Stimulated activated CD8-positive, alpha-beta memory T cell treated with anti-CD3 and anti-CD28 coated beads, Interleukin-4, amount 100 ng/mL, for 48 hours (primary cell): ENCODE measurements at regions not wholly inside any gene's neighbourhood (a gene's known extent, or its start where the extent isn't known, plus 50 kb on each side); places are given as distances from the start of the nearest gene placed in this dataset.

ENCODE experiments used
- DNase-seq: peaks from one replicate; pipeline ENCODE4 v3.0.0-alpha.2; 2020

DNA sequence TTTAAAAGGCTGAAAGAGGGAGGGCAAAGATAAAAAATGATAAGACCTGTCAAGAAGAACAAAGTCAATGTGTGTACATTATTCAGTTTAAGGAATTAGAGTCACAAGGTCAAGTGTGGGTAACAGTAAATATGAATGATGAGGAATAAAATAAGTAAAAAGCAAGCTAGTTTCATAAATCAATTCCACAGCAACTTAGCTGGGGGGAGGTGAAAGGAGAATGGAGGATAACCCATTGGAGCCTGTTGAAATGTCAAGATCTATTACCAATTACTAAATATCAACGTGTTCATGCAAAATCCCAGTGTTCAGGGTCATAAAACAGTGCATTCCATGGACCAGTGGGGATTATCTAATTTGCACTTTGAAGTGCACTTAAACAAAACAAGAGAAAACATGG is 242.9 kb downstream of the TBX18 start:
- DNase-seq = no peak

DNA sequence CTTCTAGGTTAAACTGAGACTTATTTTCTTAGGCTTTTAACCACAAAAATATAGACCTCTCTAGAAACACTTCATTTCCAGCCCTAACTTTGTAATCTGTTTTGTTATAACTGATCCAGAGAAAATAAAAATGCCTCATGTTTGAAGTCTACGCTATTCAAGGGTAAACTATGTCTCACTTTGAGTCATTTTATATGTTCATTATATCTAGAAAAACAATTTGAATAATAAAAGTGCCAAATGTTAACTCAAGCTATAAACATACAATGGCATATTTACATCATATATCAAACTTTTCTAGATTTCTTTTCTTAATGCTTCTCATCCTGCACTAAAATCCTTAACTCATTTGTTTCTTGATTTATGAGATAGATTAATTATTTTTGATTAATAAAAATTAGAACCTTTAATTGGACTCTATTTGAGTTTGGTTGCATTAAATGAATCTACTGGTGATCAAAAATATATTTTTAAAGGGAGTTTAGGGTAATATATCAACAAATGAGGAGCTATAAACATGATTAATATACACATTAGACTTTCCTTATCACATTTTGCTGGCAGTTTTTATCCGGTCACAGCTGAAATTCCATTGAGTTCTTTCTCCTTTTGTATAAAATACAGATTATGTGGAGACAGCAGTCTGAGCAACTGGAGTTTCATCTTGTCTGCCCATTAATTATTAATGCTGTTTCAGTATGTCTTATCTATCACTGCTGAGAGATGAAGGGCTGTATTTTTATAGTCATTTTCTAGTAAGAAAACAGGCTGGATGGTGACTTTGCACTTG is 246.5 kb downstream of the TBX18 start:
- no peak for DNase-seq

DNA sequence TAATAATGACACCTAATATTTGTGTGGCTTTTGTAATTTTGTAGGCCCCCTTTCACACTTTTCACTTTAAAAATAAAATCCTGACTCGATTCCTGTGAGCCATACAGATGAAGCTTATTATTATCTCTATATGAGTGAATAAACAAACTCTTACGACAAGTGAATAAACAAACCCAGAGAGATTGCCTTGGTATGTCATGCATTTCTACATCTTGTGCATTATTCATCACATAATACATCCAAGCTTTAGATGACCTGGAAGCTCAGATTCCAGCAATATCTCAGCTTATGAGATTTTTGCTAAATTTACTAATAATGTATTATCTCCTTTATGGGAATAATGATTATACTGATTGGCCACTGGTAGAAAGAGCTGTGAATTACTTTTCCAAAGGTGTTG is 248.2 kb downstream of the TBX18 start:
- DNase-seq = no peak

DNA sequence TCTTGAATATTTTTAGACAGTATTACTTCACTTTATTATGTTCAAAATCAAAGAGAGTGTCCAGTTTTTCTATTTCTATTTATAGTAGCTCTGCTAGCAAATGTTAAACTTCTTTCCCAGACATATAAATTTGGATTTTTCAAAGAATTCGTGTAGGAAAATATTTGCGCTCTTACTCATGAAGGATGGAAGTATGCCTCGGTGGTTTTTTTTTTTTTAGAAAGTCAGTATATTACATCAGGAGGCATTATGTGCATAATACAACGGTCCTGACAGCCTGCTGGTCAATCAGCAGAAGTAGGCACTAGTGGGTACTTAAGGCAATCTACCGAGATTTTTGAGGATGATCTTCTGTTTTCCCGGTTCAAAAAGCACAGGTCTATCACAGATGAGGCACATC is 249.3 kb downstream of the TBX18 start:
- DNase-seq = no peak

DNA sequence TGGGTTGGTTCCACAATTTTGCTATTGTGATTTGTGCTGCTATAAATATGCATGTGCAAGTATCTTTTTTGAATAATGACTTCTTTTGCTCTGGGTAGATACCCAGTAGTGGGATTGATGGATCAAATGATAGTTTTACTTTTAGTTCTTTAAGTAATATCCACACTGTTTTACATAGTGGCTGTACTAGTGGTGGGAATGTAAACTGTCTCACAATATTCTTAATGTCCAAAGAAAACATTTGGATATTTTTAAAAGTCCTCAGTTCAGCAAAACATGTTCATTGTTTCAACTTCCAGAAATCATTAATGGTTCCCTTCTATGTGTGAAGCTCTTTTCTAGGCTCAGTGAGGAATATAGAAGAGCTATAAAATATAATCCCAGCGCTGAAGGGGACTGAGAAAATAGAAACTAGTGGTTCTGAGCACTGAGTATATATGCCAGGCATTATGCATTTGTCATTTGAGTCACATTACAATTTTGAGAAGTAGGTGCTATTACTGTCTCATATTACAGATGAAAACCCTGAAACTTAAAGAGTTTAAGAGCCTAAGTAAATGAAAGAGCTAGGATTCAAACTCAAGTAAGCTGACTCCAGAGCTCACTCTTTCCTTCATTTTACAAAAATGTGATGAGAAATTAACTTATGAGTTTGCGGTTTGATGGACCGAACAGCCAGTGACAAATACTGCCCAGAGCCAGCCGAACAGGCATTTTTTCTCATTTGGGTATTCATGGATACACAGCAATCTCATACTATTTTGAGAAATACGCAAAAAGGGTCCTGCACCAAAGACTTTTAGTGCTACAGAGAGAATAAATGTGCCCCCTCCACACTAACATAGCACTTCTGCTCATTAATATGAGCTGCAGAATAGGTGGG is 250.1 kb downstream of the TBX18 start:
- DNase-seq = no peak

DNA sequence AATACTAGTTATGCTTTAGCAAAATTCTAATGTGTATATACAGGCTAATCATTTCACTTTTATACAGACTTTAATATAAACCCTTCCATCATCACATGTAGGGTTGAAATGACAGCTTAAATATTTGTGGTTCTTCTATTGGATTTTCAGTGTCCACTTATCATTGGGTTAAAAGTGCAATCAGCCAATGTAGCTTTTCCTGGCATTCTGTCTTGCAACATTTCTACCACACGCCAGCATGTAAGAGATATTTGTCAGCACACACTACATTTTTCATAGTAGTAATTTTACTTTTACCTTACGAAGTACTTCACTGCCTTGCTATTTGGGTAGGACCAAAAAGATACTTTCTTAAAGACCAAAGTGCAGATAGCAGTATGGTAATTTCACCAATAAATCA is 252.0 kb downstream of the TBX18 start:
- no peak for DNase-seq

DNA sequence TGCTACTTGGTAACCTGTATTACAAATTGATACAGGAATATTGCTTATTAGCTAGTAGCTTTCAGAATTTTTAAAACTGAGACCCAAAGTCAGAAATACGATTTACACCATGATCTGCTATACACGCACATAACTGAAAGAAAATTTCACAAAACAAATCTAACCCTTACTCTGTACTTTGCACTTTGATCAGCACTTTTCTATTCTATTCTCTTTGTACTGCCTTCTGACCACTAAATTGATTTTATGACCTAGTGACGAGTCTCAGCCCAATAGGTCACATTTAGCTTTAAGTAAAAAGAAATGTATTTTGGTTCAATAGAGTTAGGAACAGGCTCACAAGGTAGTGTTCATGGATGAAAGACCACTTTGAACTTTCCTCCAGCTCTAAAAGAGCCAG is 252.5 kb downstream of the TBX18 start:
- no peak for DNase-seq

DNA sequence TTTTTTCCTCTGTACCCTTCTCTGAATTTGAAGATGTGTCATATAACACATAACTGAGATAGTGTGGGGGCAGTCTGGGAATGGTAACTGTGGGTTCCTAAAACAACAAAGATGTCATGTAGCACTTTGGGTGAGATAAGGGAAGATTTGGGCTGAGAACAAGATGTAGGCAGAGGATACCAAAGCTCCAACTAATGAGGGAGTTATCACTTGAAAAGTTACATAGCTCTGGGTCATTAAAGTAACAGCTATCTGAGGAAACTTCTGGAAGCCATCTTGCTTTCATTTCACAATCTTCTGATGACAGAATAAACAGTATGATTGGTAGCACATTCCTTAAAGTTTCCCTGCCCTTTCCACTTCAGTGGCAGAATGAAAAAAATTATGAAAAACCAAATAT is 255.4 kb downstream of the TBX18 start:
- DNase-seq = no peak

DNA sequence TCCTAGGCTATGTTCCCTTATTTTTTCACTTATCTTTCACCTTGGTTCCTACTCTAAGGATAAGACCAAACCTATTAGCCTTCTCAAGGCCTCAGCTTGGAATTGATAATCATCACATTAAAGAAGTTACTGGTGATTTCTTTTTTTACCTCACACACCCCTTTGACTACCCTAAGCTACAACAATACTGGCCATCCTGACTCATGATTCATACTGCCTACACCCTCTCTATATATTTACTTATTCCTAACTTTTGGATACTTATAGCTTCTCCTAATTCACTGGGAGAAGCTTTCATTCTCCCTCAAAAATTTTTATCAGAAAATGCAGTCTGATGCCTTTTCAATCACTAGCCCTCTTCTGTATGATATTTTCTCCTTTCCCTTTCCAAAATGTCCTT is 256.1 kb downstream of the TBX18 start:
- no peak for DNase-seq

DNA sequence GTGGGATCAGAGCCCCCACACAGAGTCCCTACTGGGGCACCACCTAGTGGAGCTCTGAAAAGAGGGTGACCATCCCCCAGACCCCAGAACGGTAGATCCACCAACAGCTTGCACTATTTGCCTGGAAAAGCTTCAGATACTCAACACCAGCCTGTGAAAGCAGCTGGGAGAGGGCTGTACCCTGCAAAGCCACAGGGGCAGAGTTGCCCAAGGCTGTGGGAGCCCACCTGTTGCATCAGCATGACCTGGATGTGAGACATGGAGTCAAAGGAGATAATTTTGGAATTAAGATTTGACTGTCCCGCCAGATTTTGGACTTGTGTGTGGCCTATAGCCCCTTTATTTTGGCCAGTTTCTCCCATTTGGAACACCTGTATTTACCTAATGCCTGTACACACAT is 260.4 kb downstream of the TBX18 start:
- no peak for DNase-seq

DNA sequence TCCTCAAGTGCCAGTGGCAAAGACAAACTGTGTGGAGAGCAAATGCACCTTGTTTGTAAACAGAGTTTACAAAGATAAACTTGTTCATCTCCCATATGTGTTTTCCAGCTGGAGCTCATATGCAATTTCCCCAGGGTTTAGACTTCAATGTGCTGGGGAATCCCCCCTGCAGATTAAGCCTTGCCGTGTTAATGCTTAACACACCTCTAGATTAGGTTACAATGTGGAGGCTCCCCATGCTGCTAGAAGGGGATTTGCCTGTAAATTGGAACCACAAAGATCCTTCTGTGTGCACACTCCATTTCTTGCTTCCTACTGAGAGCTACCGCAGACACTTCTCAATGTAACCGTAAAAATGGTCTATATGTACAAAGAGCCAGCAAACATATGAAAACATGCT is 263.1 kb downstream of the TBX18 start:
- no peak for DNase-seq

DNA sequence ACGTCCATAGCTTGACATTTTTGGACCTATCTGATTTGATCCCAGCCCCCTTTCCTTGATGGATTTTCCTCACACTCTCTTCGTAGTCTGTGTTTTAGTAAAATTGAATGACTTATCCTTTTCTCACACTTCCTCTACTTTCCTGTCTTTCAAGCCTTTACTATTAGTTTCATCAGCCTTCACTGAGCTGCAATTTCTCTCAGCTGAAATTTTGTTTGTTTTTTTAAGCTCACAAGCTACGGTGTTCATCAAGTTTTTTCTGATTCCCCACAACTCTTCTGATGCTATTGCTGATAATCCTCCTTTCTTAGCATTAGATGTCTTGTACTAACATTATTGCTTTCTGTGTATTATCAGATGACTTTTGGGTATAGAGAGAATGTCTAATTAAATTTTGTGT is 263.7 kb downstream of the TBX18 start:
- no peak for DNase-seq

DNA sequence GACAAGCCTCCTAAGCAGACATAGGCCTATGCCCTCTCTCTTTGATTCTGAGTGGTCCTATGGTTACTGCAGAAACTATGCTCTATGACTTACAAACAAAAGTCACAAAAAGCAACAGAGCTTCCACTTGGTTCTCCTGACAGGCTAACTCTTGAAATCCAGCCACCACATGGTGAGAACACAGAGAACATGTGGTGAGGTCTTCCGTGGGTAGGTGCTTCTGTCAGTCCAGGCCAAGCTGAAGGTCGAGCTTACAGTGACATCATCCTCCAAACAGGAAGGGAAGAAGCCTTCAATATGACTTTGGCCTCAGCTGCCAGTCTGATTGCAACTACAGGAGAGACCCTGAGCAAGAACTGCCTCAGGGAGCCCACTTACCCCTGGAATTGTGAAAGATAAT is 265.5 kb downstream of the TBX18 start:
- no peak for DNase-seq

DNA sequence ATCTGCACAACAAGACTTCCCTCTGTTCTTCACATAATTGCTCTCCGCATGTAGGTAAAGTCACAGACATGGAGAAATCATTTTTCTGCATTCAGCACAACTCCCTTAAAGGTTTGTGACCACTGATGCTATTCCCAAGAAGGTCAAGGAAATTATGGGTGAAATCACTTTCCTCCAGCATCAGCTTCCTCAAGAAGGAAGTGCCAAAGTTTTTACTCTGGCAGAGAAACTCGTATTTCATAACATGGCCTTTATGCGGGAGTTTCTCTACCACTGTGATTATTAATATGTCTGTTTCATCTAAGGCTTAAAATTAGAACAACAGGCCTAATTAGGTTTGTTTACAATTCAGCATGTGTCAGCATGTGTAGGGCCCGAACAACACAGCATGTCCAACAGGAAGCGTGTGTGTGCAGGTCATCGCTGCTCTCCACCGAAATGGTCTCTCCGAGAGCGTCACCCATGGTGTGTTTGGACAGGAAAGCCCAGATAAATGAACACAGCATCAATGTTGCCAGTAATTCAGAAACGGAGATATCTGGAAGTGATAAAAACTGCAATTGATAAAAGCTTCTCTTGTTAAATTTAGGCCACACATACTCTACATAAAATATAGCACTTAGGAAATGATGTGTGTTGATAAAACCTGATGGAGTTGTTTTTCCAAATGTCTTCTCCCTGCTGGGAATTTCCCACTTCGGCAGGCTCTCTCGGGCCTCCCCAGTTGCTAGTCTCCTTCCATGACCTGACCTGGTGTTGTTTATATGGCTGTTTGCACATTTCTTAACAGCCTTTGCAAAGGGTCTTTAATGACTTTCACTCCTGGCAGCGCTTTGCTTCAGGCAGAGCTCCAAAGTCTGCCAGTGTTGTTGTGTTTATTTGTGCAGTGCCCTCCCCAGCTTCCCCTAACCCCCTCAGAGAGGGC is 265.1 kb upstream of the CEP162 start:
- no peak for DNase-seq

DNA sequence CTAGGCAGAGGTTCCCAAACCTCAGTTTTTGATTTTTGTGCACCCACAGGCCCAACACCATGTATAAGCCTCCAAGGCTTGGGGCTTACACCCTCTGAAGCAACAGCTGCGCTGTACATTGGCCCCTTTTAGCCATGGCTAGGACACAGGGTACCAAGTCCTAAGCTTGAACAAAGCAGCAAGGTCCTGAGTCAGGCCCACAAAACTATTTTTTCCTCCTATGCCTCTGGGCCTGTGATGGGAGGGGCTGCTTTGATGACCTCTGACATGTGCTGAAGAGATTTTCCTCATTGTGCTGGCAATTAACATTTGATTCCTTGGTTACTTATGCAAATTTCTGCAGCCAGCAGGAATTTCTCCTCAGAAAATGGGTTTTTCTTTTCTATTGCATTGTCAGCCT is 262.2 kb upstream of the CEP162 start:
- DNase-seq = no peak

DNA sequence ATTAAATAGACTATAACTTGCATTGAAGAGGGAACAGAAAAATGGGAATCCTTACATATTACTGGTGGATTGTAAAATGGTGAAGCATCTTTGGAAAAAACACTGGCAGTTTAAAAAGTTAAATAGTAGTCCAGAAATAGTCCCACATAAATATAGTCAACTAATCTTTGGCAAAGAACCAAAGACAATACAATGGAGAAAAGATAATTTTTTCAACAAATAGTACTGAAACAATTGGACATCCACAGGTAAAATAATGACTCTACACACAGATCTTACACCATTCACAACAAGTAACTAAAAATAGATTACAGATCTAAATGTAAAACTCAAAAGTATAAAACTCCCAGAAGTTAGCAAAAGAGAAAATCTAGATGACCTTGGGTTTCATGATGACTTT is 259.1 kb upstream of the CEP162 start:
- no peak for DNase-seq

DNA sequence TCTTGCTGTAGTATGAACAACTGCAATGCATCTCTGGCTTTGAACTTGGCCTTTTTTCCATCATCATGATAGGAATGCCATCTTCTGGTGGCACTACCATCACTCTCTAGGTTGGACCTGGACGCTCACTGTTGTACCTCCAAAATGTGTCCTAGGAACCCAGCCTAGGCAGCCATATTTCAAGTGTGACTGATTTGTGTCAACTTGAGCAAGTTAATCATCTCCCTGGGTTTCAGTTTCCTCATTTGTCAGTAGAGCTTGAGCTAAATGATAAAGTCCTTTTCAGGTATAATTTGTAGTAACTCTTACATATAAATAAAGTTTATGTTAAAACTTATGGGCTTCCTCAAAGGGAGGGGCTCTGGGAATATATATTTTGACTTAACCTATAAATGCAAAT is 241.7 kb upstream of the CEP162 start:
- DNase-seq = no peak

DNA sequence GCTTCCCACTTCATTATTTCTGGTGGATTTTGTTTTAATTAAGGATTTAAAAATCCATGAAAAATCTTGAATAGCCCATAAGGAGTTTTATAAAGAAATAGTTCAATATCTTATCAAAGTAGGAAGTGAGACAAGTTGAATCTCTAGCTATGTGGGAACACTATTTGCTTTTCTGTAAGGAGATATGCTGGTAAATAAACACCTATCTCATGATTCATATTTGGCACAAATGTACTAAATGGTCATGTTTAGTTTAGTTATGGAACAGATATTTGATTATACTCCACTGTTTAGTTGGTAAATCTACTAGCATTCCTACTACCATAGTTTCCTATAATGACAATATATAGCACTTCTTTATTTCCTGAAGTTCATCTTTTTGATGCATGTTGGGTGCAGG is 239.9 kb upstream of the CEP162 start:
- DNase-seq = no peak

DNA sequence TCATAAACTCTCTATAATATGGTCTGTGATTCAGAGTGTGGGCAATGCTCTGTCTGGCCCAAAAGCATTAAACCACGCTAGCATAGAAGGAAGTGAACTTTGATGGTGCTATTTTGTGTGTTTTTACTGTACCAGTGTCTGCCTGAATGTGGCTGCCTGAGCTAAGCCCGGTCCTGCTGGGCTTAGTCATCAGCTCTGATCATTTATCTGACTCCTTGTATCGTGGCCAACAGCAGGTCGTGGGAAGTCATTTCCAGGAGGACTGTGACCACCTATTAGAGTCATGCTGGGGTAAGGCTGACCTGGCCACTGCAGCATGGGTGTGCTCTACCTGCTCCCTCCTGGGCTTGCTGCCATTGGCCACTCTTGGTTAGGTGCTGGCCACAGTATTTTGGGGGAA is 239.1 kb upstream of the CEP162 start:
- DNase-seq = no peak

DNA sequence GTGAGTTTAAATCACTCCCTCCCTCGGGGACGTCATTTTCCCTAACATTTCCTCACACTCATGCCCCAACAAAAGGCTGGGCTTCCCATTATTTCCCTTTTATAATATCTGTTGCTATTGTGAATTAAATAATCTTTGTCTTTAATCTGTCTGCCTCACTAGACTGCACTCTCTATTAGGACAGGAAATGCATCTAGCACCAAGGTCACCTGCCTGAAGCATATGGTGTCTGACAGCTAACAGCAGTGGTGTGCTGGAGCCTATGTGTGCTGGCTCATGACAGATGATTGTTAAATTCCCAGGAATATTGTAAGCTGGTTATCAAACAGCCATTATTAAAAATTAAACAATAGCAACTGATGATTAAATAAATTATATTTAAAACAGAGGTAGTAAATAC is 237.0 kb upstream of the CEP162 start:
- DNase-seq = no peak

DNA sequence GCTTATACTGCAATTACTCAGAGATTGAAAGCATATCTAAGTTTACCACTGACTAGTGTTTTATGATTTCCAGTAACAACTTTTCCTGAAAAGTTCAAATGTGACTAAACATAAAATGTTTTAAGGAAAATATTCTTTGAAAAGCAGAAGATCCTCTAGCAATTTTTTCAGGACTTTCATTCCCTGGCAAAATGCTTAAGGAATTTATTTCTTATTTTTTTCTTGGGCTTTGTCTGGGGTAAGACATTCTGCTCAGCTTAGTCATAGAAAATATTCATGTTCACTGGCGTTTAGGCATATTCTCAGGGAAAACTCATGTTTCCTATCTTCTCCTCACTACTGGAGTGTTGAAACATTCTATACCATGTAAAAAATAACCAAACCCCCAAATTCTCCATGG is 235.3 kb upstream of the CEP162 start:
- no peak for DNase-seq

DNA sequence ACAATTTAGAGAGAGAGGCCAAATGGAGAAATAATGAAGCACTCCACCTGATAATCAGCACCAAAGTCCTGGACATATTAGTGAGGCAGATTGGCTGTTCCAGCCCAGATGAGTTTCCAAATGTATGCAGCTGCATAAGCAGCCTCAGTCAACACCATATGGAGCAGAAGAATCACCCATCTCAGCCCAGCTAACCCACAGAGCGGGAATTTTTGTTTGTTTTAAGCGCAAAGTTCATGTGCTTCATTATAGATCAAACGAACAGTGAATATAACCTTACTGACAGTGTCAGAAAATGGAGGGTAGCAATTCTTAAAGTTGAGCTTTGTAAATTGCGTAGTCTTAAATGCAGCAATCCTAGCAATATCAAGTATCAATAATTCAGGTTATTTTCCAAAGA is 234.0 kb upstream of the CEP162 start:
- DNase-seq = no peak

DNA sequence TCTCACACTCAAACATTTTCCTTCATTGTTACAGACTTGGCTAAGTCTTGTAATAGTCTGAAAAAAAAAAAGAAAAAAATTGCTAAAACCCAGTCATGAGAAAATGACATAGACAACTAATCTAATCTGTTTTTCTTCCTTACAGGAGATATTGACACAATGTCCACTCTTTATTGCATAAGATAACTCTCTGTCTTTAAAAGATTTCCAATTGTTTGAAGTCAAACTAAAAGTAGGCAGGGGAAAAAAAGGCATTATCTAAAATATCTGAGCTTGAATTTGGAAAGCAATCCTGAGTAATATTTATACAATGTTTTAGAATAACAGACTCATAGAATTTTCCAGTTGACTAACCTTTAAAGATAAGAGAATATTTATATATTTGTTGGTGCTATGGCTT is 233.0 kb upstream of the CEP162 start:
- DNase-seq = no peak
